ENCODE measurements at regions not wholly inside any gene's neighbourhood (a gene's known extent, or its start where the extent isn't known, plus 50 kb on each side); places are given as distances from the start of the nearest gene placed in this dataset.

DNA sequence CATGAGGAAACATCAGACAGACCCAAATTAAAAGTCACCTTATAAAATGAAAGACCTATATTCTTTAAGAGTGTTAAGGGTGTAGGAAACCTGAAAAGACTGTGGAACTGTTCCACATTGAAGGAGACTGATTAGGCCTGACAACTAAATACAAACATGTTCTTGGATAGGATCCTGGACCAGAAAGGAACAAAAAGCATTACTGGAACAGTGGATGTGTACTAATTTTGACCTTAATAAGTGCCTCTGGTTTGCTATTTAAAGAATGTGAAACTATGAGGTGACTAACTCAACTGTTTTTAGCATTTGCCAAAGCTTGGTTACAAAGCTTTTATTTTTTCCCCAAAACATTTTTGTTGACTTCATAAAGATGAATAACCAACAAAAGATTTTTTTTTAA is 340.6 kb downstream of the CAAP1 start:
- TF ChIP-seq EZH2 (IDR thresholded peaks at IDR 0.05; ENCODE audit: insufficient read depth, poor library complexity, severe bottlenecking) (no peak), EZH2phosphoT487 (IDR thresholded peaks at IDR 0.05; ENCODE audit: insufficient read depth, low read depth) (no peak)
